HT1080 (cell line): ENCODE measurements at regions not wholly inside any gene's neighbourhood (a gene's known extent, or its start where the extent isn't known, plus 50 kb on each side); places are given as distances from the start of the nearest gene placed in this dataset.
"Not testable (repeated sequence)": the region's sequence is repeated elsewhere in the genome, so short reads cannot be mapped to it uniquely, and the experiment has no call there.

Experiments
- DNase-seq: peaks from one replicate; pipeline ENCODE4 v3.0.0-alpha.2; 2015; ENCODE audit warnings: low read depth

- DNase-seq: no peak
Measured at GRCh38 chr3:166533740-166534139, 696.5 kb upstream of the BCHE start.

GRCh38 chr3:166531730-166532129 lies 694.5 kb upstream of the BCHE start:
- no peak for DNase-seq

- DNase-seq: peak; percentile 69
Measured at GRCh38 chr3:166527325-166527724, 690.1 kb upstream of the BCHE start.

GRCh38 chr3:166526881-166527280 lies 689.7 kb upstream of the BCHE start:
- no peak for DNase-seq

- DNase-seq: no peak
Measured at GRCh38 chr3:166522017-166522416, 684.8 kb upstream of the BCHE start.

- no peak for DNase-seq
Measured at GRCh38 chr3:166519443-166519842, 682.2 kb upstream of the BCHE start.

GRCh38 chr3:166518040-166518439 lies 680.8 kb upstream of the BCHE start:
- no peak for DNase-seq

- DNase-seq: no peak
Measured at GRCh38 chr3:166510382-166510781, 673.2 kb upstream of the BCHE start.

GRCh38 chr3:166500420-166500819 lies 663.2 kb upstream of the BCHE start:
- DNase-seq: not testable (repeated sequence)

- no peak for DNase-seq
Measured at GRCh38 chr3:166499636-166500035, 662.4 kb upstream of the BCHE start.

GRCh38 chr3:166498446-166498845 lies 661.2 kb upstream of the BCHE start:
- DNase-seq: no peak

- DNase-seq: no peak
Measured at GRCh38 chr3:166489826-166490225, 652.6 kb upstream of the BCHE start.

GRCh38 chr3:166488977-166489672 lies 651.9 kb upstream of the BCHE start:
- no peak for DNase-seq

- no peak for DNase-seq
Measured at GRCh38 chr3:166484470-166484869, 647.2 kb upstream of the BCHE start.

- no peak for DNase-seq
Measured at GRCh38 chr3:166481340-166481739, 644.1 kb upstream of the BCHE start.

GRCh38 chr3:166478356-166478755 lies 641.1 kb upstream of the BCHE start:
- no peak for DNase-seq

- no peak for DNase-seq
Measured at GRCh38 chr3:166473501-166473900, 636.3 kb upstream of the BCHE start.

- DNase-seq: no peak
Measured at GRCh38 chr3:166472015-166472414, 634.8 kb upstream of the BCHE start.

- DNase-seq: no peak
Measured at GRCh38 chr3:166471074-166471767, 634.0 kb upstream of the BCHE start.

GRCh38 chr3:166462891-166463470 lies 625.8 kb upstream of the BCHE start:
- no peak for DNase-seq

- no peak for DNase-seq
Measured at GRCh38 chr3:166461626-166462025, 624.4 kb upstream of the BCHE start.

- no peak for DNase-seq
Measured at GRCh38 chr3:166457382-166457781, 620.2 kb upstream of the BCHE start.

- peak; percentile 34 for DNase-seq
Measured at GRCh38 chr3:166456286-166456685, 619.1 kb upstream of the BCHE start.
